ENCODE measurements at regions not wholly inside any gene's neighbourhood (a gene's known extent, or its start where the extent isn't known, plus 50 kb on each side); places are given as distances from the start of the nearest gene placed in this dataset.

- CTCF ChIA-PET: no interaction called here
- Mint-ChIP-seq H3K27ac (no peak overlapping the region), H3K4me1 (no peaks in the 10 kb centered on the region), H3K4me3 (no peak overlapping the region), H3K27me3 (no peaks in the 10 kb centered on the region), H3K9me3 (ENCODE audit: insufficient read depth) (no peaks in the 10 kb centered on the region)
- Histone ChIP-seq H3K4me3 (ENCODE audit: control extremely low read depth in 1 of 5, extremely low read depth in 1 of 5, insufficient read depth in 1 of 5, low read depth in 2 of 5, low read length in 4 of 5) (no peak overlapping the region), H3K9ac (ENCODE audit: low read length) (no peak overlapping the region), H3K9me3 (ENCODE audit: control extremely low read depth in 1 of 3, control insufficient read depth in 2 of 3, insufficient read depth in 1 of 3, low read length in 2 of 3) (peaks cover 0 to 23% (median 0%) of the 10 kb centered on the region in 3 donors), H3K4me1 (ENCODE audit: control insufficient read depth in 2 of 2, insufficient read depth in 2 of 2, low read length in 2 of 2) (no peaks in the 10 kb centered on the region), H3K4me2 (replicated peaks; ENCODE audit: low read depth, low read length, poor library complexity, severe bottlenecking) (no peak overlapping the region), H3K27ac (ENCODE audit: low read length in 2 of 2) (no peak overlapping the region), H4K20me1 (ENCODE audit: control insufficient read depth, insufficient read depth, low read length, poor library complexity, severe bottlenecking) (no peaks in the 10 kb centered on the region), H3K79me2 (ENCODE audit: control insufficient read depth, insufficient read depth, low read length) (no peaks in the 10 kb centered on the region), H3K36me3 (replicated peaks in 1 of 2; ENCODE audit: control extremely low read depth in 1 of 2, control insufficient read depth in 1 of 2, extremely low read depth in 1 of 2, insufficient read depth in 2 of 2, low read length in 1 of 2) (no peaks in the 10 kb centered on the region), H3K27me3 (replicated peaks in 1 of 4; ENCODE audit: control extremely low read depth in 1 of 4, control insufficient read depth in 3 of 4, insufficient read depth in 4 of 4, low read length in 3 of 4) (no peaks in the 10 kb centered on the region), H2AFZ (ENCODE audit: insufficient read depth, low read depth, low read length, poor library complexity, severe bottlenecking) (no peak overlapping the region)
- intact Hi-C loops (cut with micrococcal nuclease): no loop called here
- TF ChIP-seq, protein P1, sequence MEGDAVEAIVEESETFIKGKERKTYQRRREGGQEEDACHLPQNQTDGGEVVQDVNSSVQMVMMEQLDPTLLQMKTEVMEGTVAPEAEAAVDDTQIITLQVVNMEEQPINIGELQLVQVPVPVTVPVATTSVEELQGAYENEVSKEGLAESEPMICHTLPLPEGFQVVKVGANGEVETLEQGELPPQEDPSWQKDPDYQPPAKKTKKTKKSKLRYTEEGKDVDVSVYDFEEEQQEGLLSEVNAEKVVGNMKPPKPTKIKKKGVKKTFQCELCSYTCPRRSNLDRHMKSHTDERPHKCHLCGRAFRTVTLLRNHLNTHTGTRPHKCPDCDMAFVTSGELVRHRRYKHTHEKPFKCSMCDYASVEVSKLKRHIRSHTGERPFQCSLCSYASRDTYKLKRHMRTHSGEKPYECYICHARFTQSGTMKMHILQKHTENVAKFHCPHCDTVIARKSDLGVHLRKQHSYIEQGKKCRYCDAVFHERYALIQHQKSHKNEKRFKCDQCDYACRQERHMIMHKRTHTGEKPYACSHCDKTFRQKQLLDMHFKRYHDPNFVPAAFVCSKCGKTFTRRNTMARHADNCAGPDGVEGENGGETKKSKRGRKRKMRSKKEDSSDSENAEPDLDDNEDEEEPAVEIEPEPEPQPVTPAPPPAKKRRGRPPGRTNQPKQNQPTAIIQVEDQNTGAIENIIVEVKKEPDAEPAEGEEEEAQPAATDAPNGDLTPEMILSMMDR (IDR thresholded peaks at IDR 0.05): no peak
- no peak for TF ChIP-seq EZH2 (IDR thresholded peaks at IDR 0.05; ENCODE audit: borderline replicate concordance, insufficient read depth, low read depth, low read length, poor library complexity, severe bottlenecking)
- POLR2A ChIA-PET: no interaction called here
- DNase-seq (no peak), ATAC-seq (ENCODE audit: low read depth) (no peak)
Observed at GRCh38 chrX:122440832-122441231, 743.2 kb upstream of the GRIA3 start.

DNA sequence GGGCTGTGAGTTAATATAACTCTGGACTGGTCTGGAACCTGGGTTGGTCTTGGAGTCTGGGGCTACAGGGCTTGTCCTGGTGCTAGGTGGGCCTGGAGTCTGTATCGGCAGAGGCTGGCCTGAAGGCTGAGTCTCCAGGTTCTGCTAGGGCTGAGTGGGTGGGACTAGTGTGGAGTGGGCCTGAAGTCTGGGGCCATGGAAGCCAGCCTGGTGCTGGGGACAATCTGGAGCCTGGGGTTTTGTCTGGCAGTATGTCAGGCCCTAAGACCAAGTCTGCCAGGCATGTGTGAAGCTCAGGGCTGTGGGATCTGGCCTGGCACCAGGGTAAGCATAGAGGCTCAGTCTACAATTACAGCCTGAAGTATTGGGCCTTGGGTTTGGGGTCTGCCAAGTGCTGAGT is 742.6 kb upstream of the GRIA3 start:
- no peak overlapping the region for H3K27ac Mint-ChIP-seq
- no peak overlapping the region for H3K9ac ChIP-seq (ENCODE audit: low read length)
- H3K4me1 Mint-ChIP-seq: no peaks in the 10 kb centered on the region

More for the DNA sequence above, 742.6 kb upstream of the GRIA3 start:
- 100% methylated on average over 1 of the region's 1 CpG for WGBS (ENCODE audit: insufficient coverage)
- Histone ChIP-seq H3K27me3 (replicated peaks in 1 of 4; ENCODE audit: control extremely low read depth in 1 of 4, control insufficient read depth in 3 of 4, insufficient read depth in 4 of 4, low read length in 3 of 4) (no peaks in the 10 kb centered on the region), H2AFZ (ENCODE audit: insufficient read depth, low read depth, low read length, poor library complexity, severe bottlenecking) (no peak overlapping the region), H3K79me2 (ENCODE audit: control insufficient read depth, insufficient read depth, low read length) (no peaks in the 10 kb centered on the region), H3K4me1 (ENCODE audit: control insufficient read depth in 2 of 2, insufficient read depth in 2 of 2, low read length in 2 of 2) (no peaks in the 10 kb centered on the region), H3K4me3 (ENCODE audit: control extremely low read depth in 1 of 5, extremely low read depth in 1 of 5, insufficient read depth in 1 of 5, low read depth in 2 of 5, low read length in 4 of 5) (no peak overlapping the region), H3K36me3 (replicated peaks in 1 of 2; ENCODE audit: control extremely low read depth in 1 of 2, control insufficient read depth in 1 of 2, extremely low read depth in 1 of 2, insufficient read depth in 2 of 2, low read length in 1 of 2) (no peaks in the 10 kb centered on the region), H3K27ac (ENCODE audit: low read length in 2 of 2) (no peak overlapping the region), H3K4me2 (replicated peaks; ENCODE audit: low read depth, low read length, poor library complexity, severe bottlenecking) (no peak overlapping the region), H4K20me1 (ENCODE audit: control insufficient read depth, insufficient read depth, low read length, poor library complexity, severe bottlenecking) (no peaks in the 10 kb centered on the region), H3K9me3 (ENCODE audit: control extremely low read depth in 1 of 3, control insufficient read depth in 2 of 3, insufficient read depth in 1 of 3, low read length in 2 of 3) (peaks cover 0 to 23% (median 0%) of the 10 kb centered on the region in 3 donors)
- Mint-ChIP-seq H3K9me3 (ENCODE audit: insufficient read depth) (no peaks in the 10 kb centered on the region), H3K27me3 (no peaks in the 10 kb centered on the region), H3K4me3 (no peak overlapping the region)
- POLR2A ChIA-PET: no interaction called here
- ATAC-seq (ENCODE audit: low read depth) (no peak), DNase-seq (no peak)
- TF ChIP-seq, protein P1 (IDR thresholded peaks at IDR 0.05): no peak
- intact Hi-C loops (cut with micrococcal nuclease): no loop called here
- CTCF ChIA-PET: no interaction called here

All from B cell (primary cell).